ENCODE measurements at regions not wholly inside any gene's neighbourhood (a gene's known extent, or its start where the extent isn't known, plus 50 kb on each side); places are given as distances from the start of the nearest gene placed in this dataset.

DNA sequence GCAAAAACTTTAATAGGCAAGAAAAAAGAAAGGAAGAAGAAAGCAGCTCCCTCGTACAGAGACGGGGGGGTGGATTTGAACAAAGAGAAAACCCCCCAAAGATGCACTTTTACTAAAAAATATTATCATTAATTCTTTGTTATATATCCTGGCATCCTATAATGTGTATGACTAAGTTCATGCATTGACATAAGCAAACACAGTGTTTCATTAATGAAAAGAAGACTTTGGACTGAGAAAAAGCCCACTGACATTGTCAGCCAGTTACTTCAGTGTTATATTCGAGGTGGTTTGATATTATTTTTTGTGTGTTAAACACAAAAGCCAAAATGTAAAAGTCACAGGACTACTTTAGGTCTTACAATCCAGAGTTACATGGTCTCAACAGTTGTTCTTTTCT lies 110.1 kb upstream of the DPYD start:
- TF ChIP-seq, protein P1, sequence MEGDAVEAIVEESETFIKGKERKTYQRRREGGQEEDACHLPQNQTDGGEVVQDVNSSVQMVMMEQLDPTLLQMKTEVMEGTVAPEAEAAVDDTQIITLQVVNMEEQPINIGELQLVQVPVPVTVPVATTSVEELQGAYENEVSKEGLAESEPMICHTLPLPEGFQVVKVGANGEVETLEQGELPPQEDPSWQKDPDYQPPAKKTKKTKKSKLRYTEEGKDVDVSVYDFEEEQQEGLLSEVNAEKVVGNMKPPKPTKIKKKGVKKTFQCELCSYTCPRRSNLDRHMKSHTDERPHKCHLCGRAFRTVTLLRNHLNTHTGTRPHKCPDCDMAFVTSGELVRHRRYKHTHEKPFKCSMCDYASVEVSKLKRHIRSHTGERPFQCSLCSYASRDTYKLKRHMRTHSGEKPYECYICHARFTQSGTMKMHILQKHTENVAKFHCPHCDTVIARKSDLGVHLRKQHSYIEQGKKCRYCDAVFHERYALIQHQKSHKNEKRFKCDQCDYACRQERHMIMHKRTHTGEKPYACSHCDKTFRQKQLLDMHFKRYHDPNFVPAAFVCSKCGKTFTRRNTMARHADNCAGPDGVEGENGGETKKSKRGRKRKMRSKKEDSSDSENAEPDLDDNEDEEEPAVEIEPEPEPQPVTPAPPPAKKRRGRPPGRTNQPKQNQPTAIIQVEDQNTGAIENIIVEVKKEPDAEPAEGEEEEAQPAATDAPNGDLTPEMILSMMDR (conservative IDR thresholded peaks at IDR 0.05; ENCODE audit: low read depth, low read length): no peak
- no peak for TF ChIP-seq EZH2 (IDR thresholded peaks at IDR 0.05; ENCODE audit: borderline replicate concordance, low read depth, low read length, poor library complexity, severe bottlenecking)

All from A673 (cell line).